Sigmoid colon (tissue), 6 donors: ENCODE measurements at regions not wholly inside any gene's neighbourhood (a gene's known extent, or its start where the extent isn't known, plus 50 kb on each side); places are given as distances from the start of the nearest gene placed in this dataset.

Experiments used
- DNase-seq: peaks from one replicate; pipeline ENCODE4 v3.0.0-alpha.2; 2019
- H3K27ac ChIP-seq, 4 donors: fragments of 200-600 bp; sonication (generic); one replicate each; pipeline ENCODE4 v1.5.1; 2016 to 2019; ENCODE audit warnings: mild to moderate bottlenecking in 1 of 4
- H3K27me3 ChIP-seq, 3 donors: fragments of 200-600 bp; sonication (generic); one replicate each; pipeline ENCODE4 v1.5.1; 2019; ENCODE audit warnings: mild to moderate bottlenecking in 1 of 3
- H3K36me3 ChIP-seq, 4 donors: fragments of 200-600 bp; sonication (generic); one replicate each; pipeline ENCODE4 v1.5.1; 2016 to 2019
- H3K4me1 ChIP-seq, 4 donors: fragments of 200-600 bp; sonication (generic); one replicate each; pipeline ENCODE4 v1.5.1; 2017 to 2019
- H3K4me3 ChIP-seq, 4 donors: fragments of 200-600 bp; sonication (generic); one replicate each; pipeline ENCODE4 v1.5.1; 2017 to 2019; ENCODE audit warnings: mild to moderate bottlenecking in 2 of 4, moderate library complexity in 1 of 4
- H3K9me3 ChIP-seq, 4 donors: fragments of 200-600 bp in 3 of 4; sonication (generic) in 3 of 4; one replicate each; pipeline versions ENCODE4 v1.5.1 to v1.6.1; 2013 to 2019
- EP300 ChIP-seq, 4 donors: sonication (generic); formaldehyde crosslinking; IDR thresholded peaks; one replicate each; pipeline ENCODE4 v1.6.1; 2017; ENCODE audit warnings: antibody characterized with exemption in 4 of 4
- POLR2A ChIP-seq, 2 donors: fragments of 450-650 bp; IDR thresholded peaks; one replicate each; pipeline ENCODE4 v1.6.1; 2016; ENCODE audit warnings: antibody characterized with exemption in 2 of 2, mild to moderate bottlenecking in 2 of 2, moderate library complexity in 2 of 2
- POLR2AphosphoS5 ChIP-seq, 4 donors: sonication (generic); formaldehyde crosslinking; IDR thresholded peaks; one replicate each; pipeline ENCODE4 v1.6.1; 2017; ENCODE audit warnings: antibody characterized with exemption in 4 of 4
- WGBS, 2 donors: extraction: QIAGEN DNeasy Blood & Tissue Kit; methylation state at CpG; one replicate each; pipeline ENCODE4 v1.1.7; 2013; 5-methylcytosine and 5-hydroxymethylcytosine counted together
- intact Hi-C: fragments of 100-400 bp; cut with DNase I; formaldehyde crosslinking; loops from one replicate; pipeline ENCODE4 v1.15.1; 2023
- TF ChIP-seq, protein P1 (sequence below), 4 experiments: fragments of 450-650 bp in 3 of 4; fragments of 200-600 bp in 1 of 4; IDR thresholded peaks; one replicate each; pipeline ENCODE4 v1.5.1; 2016 to 2019; ENCODE audit warnings: antibody characterized with exemption in 4 of 4, mild to moderate bottlenecking in 3 of 4, moderate library complexity in 2 of 4
- donor health status: healthy with polysubstance abuse.
- donor health status: healthy.

GRCh38 chr9:1155602-1156001, 105.4 kb downstream of the DMRT2 start:
- intact Hi-C loops: no loop called here
- no peaks in the 10 kb centered on the region for H3K36me3 ChIP-seq
- no peaks in the 10 kb centered on the region for H3K4me1 ChIP-seq
- no peak overlapping the region for H3K4me3 ChIP-seq
- no peak overlapping the region for H3K27ac ChIP-seq
- no peak for DNase-seq
- no peaks in the 10 kb centered on the region for H3K27me3 ChIP-seq
- TF ChIP-seq EP300 (IDR thresholded peaks at IDR 0.05) (no peak), POLR2A (IDR thresholded peaks at IDR 0.05) (no peak), POLR2AphosphoS5 (IDR thresholded peaks at IDR 0.05) (no peak)
- TF ChIP-seq, protein P1, sequence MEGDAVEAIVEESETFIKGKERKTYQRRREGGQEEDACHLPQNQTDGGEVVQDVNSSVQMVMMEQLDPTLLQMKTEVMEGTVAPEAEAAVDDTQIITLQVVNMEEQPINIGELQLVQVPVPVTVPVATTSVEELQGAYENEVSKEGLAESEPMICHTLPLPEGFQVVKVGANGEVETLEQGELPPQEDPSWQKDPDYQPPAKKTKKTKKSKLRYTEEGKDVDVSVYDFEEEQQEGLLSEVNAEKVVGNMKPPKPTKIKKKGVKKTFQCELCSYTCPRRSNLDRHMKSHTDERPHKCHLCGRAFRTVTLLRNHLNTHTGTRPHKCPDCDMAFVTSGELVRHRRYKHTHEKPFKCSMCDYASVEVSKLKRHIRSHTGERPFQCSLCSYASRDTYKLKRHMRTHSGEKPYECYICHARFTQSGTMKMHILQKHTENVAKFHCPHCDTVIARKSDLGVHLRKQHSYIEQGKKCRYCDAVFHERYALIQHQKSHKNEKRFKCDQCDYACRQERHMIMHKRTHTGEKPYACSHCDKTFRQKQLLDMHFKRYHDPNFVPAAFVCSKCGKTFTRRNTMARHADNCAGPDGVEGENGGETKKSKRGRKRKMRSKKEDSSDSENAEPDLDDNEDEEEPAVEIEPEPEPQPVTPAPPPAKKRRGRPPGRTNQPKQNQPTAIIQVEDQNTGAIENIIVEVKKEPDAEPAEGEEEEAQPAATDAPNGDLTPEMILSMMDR (IDR thresholded peaks at IDR 0.05): no peak
- no peaks in the 10 kb centered on the region for H3K9me3 ChIP-seq

DNA sequence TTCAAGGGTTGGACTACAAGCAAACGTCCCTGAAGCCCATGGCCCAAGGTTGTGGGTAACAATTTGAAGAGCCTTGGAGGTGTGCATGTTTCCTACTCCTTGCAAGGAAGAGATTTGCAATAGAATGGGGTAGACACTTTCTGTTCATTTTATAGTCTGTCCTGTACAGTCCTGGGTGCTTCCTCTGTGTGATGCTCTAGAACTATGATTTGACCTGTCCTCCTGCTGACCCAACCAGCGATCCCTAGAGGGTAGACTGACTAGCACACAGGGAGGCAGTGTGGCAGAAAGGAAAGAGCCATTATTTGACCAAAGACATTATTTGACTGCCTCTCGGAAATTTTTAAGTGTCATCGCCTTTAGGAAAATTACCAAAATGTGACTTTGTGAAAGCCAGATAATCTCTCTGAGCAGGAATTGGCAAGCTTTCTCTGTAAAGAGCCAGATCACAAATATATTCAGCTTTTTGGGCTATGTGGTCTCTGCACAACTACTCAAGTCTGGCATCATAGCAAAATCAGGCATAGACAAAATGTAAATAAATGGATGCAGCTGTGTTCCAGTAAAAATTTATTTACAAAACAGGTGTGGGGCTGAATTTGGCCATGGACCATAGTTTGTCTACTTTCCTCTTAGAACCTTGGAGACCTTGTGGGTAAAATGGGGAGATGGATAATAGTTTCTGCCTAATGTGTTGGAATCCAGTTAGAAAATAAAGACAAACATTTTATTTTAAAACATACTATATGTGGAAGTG, 106.8 kb downstream of the DMRT2 start:
- intact Hi-C loops: no loop called here
- no peak overlapping the region for H3K4me3 ChIP-seq
- 60 to 85% methylated on average over 4 of the region's 4 CpGs for WGBS, 2 donors
- no peaks in the 10 kb centered on the region for H3K27me3 ChIP-seq
- no peaks in the 10 kb centered on the region for H3K36me3 ChIP-seq
- H3K27ac ChIP-seq: no peak overlapping the region
- DNase-seq: no peak
- H3K9me3 ChIP-seq: no peaks in the 10 kb centered on the region
- no peak for TF ChIP-seq POLR2A (IDR thresholded peaks at IDR 0.05)
- TF ChIP-seq, protein P1 (IDR thresholded peaks at IDR 0.05): no peak
- no peak for TF ChIP-seq POLR2AphosphoS5 (IDR thresholded peaks at IDR 0.05)
- TF ChIP-seq EP300 (IDR thresholded peaks at IDR 0.05): no peak
- H3K4me1 ChIP-seq: no peaks in the 10 kb centered on the region

DNA sequence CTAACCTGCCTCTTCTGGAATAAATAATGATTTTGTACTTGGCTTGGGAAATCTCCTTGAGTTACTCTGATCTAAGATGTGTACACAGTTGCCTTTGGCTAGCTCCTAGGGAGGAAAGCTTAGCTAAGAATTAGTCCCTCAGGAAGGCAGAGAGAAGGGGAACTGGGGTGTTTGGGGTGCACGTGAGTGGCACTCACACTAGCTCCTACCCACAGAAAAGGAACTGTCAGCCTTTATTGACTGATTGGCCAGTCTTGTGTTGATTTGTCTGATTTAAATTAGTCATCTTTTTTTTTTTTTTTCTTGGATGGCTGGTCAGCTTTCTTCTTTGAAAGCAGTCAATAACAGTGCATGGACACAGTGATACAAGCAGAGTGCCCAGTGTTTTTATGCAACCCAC, 107.7 kb downstream of the DMRT2 start:
- Histone ChIP-seq H3K4me1 (no peaks in the 10 kb centered on the region), H3K4me3 (no peak overlapping the region), H3K9me3 (no peaks in the 10 kb centered on the region), H3K27me3 (no peaks in the 10 kb centered on the region), H3K36me3 (no peaks in the 10 kb centered on the region), H3K27ac (no peak overlapping the region)
- intact Hi-C loops: no loop called here
- DNase-seq: no peak
- TF ChIP-seq EP300 (IDR thresholded peaks at IDR 0.05) (no peak), POLR2AphosphoS5 (IDR thresholded peaks at IDR 0.05) (no peak), POLR2A (IDR thresholded peaks at IDR 0.05) (no peak)
- TF ChIP-seq, protein P1 (IDR thresholded peaks at IDR 0.05): no peak
- 54 to 85% methylated on average over 1 of the region's 1 CpG for WGBS, 2 donors

- Histone ChIP-seq H3K27ac (no peak overlapping the region), H3K4me1 (no peaks in the 10 kb centered on the region), H3K27me3 (no peaks in the 10 kb centered on the region), H3K4me3 (no peak overlapping the region), H3K36me3 (no peaks in the 10 kb centered on the region), H3K9me3 (peaks cover 0 to 5% (median 4%) of the 10 kb centered on the region in 4 donors)
- TF ChIP-seq, protein P1 (IDR thresholded peaks at IDR 0.05): no peak
- TF ChIP-seq EP300 (IDR thresholded peaks at IDR 0.05) (no peak), POLR2AphosphoS5 (IDR thresholded peaks at IDR 0.05) (no peak), POLR2A (IDR thresholded peaks at IDR 0.05) (no peak)
- WGBS, 2 donors: 19 to 64% methylated on average over 3 of the region's 3 CpGs
- no peak for DNase-seq
- intact Hi-C loops: no loop called here
Observed at GRCh38 chr9:1170918-1171317, 120.8 kb downstream of the DMRT2 start.

GRCh38 chr9:1171546-1171945, 121.4 kb downstream of the DMRT2 start:
- no peak for DNase-seq
- intact Hi-C loops: no loop called here
- 41 to 46% methylated on average over 5 of the region's 5 CpGs for WGBS, 2 donors

More at GRCh38 chr9:1171546-1171945, 121.4 kb downstream of the DMRT2 start:
- no peaks in the 10 kb centered on the region for H3K27me3 ChIP-seq
- peaks cover 0 to 5% (median 4%) of the 10 kb centered on the region in 4 donors for H3K9me3 ChIP-seq
- no peak overlapping the region for H3K27ac ChIP-seq
- no peak for TF ChIP-seq EP300 (IDR thresholded peaks at IDR 0.05)
- no peak for TF ChIP-seq POLR2AphosphoS5 (IDR thresholded peaks at IDR 0.05)
- no peak for TF ChIP-seq POLR2A (IDR thresholded peaks at IDR 0.05)
- TF ChIP-seq, protein P1 (IDR thresholded peaks at IDR 0.05): no peak
- no peaks in the 10 kb centered on the region for H3K4me1 ChIP-seq
- H3K4me3 ChIP-seq: no peak overlapping the region
- H3K36me3 ChIP-seq: no peaks in the 10 kb centered on the region
